Colonic mucosa (tissue), 4 donors: ENCODE measurements at regions not wholly inside any gene's neighbourhood (a gene's known extent, or its start where the extent isn't known, plus 50 kb on each side); places are given as distances from the start of the nearest gene placed in this dataset.

ENCODE experiments used
- DNase-seq: peaks from one replicate; pipeline ENCODE4 v3.0.0-alpha.2; 2020
- H3K27ac ChIP-seq: fragments of 200-600 bp; one replicate; pipeline ENCODE4 v1.8.0; 2021
- H3K27me3 ChIP-seq: fragments of 200-600 bp; one replicate; pipeline ENCODE4 v1.8.0; 2021
- H3K36me3 ChIP-seq: fragments of 200-600 bp; one replicate; pipeline ENCODE4 v1.8.0; 2021
- H3K4me1 ChIP-seq: fragments of 200-600 bp; one replicate; pipeline ENCODE4 v1.8.0; 2021; ENCODE audit warnings: mild to moderate bottlenecking
- H3K4me3 ChIP-seq: fragments of 200-600 bp; one replicate; pipeline ENCODE4 v1.8.0; 2021
- H3K9ac ChIP-seq, 2 donors: one replicate each; pipeline ENCODE4 v1.7.0; 2013; ENCODE audit warnings: control low read depth in 2 of 2, low read depth in 2 of 2, low read length in 2 of 2
- H3K9me3 ChIP-seq: fragments of 200-600 bp; one replicate; pipeline ENCODE4 v1.8.0; 2021
- CTCF ChIP-seq: fragments of 200-600 bp; IDR thresholded peaks from one replicate; pipeline ENCODE4 v1.8.0; 2022; ENCODE audit warnings: antibody characterized with exemption, mild to moderate bottlenecking
- intact Hi-C: fragments of 100-400 bp; cut with DNase I; formaldehyde crosslinking; loops from one replicate; pipeline ENCODE4 v1.14.1; 2022
- donor health status: healthy.
- donor health status: DM: no; HTN: no; CAD: no.
- donor health status: DM: no; HTN: no; CAD: no.

GRCh38 chr1:80056179-80056578, 1049.6 kb upstream of the ADGRL4 start:
- intact Hi-C loops: no loop called here
- Histone ChIP-seq H3K27me3 (no peaks in the 10 kb centered on the region), H3K9ac (no peak overlapping the region), H3K4me1 (no peaks in the 10 kb centered on the region), H3K4me3 (no peak overlapping the region), H3K27ac (no peak overlapping the region), H3K9me3 (no peaks in the 10 kb centered on the region), H3K36me3 (no peaks in the 10 kb centered on the region)
- DNase-seq: no peak
- no peak for TF ChIP-seq CTCF

DNA sequence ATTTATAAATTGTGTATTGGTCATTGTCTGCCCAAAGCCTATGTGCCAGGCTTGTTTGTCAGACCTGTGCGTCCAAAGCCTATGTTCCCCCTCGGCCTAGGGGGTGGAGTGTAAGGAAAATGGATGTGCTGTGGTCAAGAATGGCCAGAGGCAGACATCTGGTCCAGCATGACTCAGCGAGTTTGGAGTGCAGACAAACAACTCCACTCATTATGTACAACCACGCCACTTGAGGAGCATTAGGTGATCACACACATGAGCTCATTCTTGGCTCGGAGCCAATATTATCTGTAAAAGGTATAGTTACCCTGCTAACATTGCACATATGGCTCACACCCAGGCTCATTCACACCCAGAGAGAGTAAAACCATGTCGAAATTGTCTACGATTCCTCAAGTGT, 1047.6 kb upstream of the ADGRL4 start:
- DNase-seq: peak; percentile 18
- H3K9me3 ChIP-seq: no peaks in the 10 kb centered on the region
- no peaks in the 10 kb centered on the region for H3K27me3 ChIP-seq
- H3K9ac ChIP-seq: no peak overlapping the region
- TF ChIP-seq CTCF: no peak
- intact Hi-C loops: no loop called here
- H3K36me3 ChIP-seq: no peaks in the 10 kb centered on the region
- no peak overlapping the region for H3K4me3 ChIP-seq
- no peaks in the 10 kb centered on the region for H3K4me1 ChIP-seq
- no peak overlapping the region for H3K27ac ChIP-seq

- no peak for TF ChIP-seq CTCF
- no peak for DNase-seq
- Histone ChIP-seq H3K4me3 (no peak overlapping the region), H3K27me3 (no peaks in the 10 kb centered on the region), H3K36me3 (no peaks in the 10 kb centered on the region), H3K9ac (no peak overlapping the region), H3K27ac (no peak overlapping the region), H3K4me1 (no peaks in the 10 kb centered on the region), H3K9me3 (no peaks in the 10 kb centered on the region)
- intact Hi-C loops: no loop called here
Measured at GRCh38 chr1:80053613-80054012, 1047.1 kb upstream of the ADGRL4 start.

DNA sequence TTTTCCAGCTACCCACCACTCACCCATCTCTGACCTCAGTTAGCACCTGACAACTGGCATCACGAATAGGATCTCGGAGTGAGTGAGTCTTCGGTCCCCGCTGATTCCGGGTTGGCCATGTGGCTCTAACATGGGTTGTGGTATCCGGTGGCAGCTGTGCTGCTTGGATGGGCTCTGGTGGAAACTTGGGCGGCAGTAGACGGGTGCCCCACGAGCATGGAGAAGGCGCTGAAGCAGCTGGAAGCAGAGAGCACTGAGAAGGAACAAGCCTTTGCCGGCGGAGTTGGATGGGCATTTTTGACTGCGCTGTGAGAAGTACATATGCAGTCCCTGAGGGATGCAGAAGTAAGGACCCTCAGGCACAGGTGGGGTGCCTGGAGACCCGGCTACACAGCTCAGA, 1044.0 kb upstream of the ADGRL4 start:
- Histone ChIP-seq H3K4me1 (no peaks in the 10 kb centered on the region), H3K36me3 (no peaks in the 10 kb centered on the region), H3K9me3 (no peaks in the 10 kb centered on the region), H3K4me3 (no peak overlapping the region), H3K27me3 (no peaks in the 10 kb centered on the region), H3K27ac (no peak overlapping the region), H3K9ac (no peak overlapping the region)
- intact Hi-C loops: no loop called here
- no peak for DNase-seq
- TF ChIP-seq CTCF: no peak

DNA sequence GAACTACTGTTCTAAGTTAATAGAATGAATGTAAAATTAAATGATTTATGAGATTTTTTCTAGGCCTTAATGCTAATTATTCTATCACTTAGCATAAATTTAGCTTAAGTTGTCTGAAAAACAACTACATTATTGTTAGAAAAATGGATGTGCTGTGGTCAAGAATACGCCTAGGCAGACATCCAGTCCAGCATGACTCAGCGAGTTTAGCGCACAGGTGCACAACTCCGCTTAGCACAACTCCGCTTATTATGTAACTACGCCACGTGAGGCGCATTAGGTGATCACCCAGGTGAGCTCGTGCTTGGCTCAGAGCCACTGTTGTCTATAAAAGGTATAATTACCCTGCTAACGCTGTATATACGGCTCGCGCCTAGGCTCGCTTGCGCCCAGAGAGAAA, 1043.6 kb upstream of the ADGRL4 start:
- no peak overlapping the region for H3K4me3 ChIP-seq
- H3K36me3 ChIP-seq: no peaks in the 10 kb centered on the region
- no peak overlapping the region for H3K9ac ChIP-seq
- H3K27me3 ChIP-seq: no peaks in the 10 kb centered on the region
- no peaks in the 10 kb centered on the region for H3K9me3 ChIP-seq
- TF ChIP-seq CTCF: no peak
- H3K4me1 ChIP-seq: no peaks in the 10 kb centered on the region
- DNase-seq: no peak
- intact Hi-C loops: no loop called here
- no peak overlapping the region for H3K27ac ChIP-seq

DNA sequence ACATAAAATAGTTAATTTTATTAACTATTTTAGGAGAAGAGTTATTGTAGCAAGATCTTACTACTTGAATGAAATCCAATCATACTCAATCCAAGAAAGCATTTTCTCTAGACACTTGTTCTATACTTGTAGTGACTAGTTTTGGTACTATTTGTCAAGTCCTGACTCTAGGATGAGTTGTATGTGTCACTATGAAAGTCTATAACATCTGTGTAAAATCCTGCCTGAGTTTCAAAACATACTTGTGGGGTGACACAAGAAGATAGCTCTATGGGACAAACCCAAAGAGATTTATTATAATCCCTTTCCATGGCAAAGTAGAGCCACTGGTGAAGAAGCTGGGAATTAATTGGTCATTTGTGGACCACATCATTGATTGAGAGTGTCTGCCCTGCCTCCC, 1042.2 kb upstream of the ADGRL4 start:
- DNase-seq: no peak
- Histone ChIP-seq H3K27ac (no peak overlapping the region), H3K27me3 (no peaks in the 10 kb centered on the region), H3K36me3 (no peaks in the 10 kb centered on the region), H3K4me1 (no peaks in the 10 kb centered on the region), H3K4me3 (no peak overlapping the region), H3K9me3 (no peaks in the 10 kb centered on the region), H3K9ac (no peak overlapping the region)
- intact Hi-C loops: no loop called here
- no peak for TF ChIP-seq CTCF
